HG02678 (cell line): ENCODE measurements at regions not wholly inside any gene's neighbourhood (a gene's known extent, or its start where the extent isn't known, plus 50 kb on each side); places are given as distances from the start of the nearest gene placed in this dataset.

ENCODE experiments used
- ATAC-seq: cut with Tn5 transposase; IDR thresholded peaks from one replicate; pipeline ENCODE4 v1.9.1; 2021; ENCODE audit warnings: mild to moderate bottlenecking, moderate library complexity; ENCODE audit not compliant: unreplicated experiment

DNA sequence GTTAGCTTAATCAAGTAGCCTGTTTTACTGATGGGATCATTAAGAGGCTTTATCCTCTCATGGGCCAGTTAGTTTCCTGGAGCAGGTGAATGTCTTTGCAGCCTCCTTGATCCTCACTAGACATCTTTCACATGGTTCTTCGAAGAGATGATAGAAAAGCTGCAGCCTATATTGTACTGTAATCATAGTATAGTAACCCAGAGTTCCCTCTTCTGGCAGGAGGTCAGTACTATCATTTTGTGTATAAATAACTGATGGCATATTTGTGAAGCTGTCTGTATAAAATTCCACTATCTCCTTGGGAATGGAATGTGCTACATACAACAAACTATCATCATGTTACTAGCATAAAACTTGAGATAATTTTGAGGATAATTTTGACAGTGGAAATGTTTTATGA is 123.8 kb upstream of the PRPS1L1 start:
- ATAC-seq = no peak

DNA sequence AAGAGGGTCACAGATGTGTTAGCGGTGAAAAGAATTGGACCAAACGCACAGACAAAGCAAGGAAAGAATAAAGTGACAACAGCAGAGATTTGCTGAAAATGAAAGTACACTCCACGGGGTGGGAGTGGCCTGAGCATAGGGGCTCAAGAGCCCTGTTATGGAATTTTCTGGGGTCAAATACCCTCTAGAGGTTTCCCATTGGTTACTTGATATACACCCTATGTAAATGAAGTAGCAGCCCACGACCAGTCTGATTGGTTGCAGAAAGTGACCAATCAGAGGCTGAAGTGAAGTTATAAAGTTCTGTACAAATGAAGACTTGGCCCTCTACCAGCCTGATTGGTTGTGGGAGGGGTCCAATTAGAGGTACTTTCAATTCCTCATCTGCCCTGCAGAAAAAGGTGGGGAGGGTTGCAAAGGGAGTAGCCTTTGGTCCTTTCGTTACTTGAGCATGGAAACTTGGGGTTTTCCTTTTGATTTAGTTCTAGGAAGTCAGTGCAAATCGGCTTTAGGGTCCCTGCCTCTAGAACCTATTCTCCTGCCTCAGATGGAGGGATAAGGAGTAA is 125.6 kb upstream of the PRPS1L1 start:
- ATAC-seq = no peak

DNA sequence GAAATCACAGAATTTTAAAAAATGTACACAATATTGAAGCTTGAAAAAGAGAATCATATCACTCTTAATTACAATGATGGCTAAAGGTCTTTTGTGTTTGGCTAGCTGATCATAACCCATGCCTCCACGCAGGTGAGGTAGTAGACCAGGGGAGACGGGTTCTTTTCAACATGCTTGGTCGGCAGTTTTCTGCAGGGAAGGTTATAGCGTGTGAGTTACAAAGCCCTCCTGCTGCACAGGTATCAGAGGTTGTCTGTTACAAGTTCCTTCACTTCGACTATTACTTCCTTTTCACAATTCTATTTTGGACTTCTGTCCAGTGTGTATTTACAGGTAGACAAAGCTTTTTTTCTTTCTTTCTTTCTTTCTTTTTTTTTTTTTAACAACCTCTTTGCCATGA is 127.1 kb upstream of the PRPS1L1 start:
- no peak for ATAC-seq

DNA sequence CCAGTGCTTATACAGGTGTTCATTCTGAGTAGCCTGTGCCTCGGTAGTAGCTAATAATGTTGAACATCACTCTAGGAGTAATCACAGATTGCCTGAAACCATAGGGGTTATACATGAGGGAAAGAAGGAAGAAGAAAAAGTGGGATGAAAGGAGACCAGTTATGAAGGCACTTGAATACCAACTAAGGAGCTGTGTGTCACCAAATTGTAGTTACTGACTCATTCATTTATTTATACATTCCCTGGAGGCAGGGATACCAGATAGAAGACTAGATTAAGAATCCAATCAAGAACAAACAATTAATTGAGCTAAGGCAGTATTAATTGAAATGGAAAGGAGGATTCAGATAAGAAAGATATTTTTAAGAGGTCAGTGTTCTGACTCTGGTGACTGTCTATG is 129.6 kb upstream of the PRPS1L1 start:
- no peak for ATAC-seq

DNA sequence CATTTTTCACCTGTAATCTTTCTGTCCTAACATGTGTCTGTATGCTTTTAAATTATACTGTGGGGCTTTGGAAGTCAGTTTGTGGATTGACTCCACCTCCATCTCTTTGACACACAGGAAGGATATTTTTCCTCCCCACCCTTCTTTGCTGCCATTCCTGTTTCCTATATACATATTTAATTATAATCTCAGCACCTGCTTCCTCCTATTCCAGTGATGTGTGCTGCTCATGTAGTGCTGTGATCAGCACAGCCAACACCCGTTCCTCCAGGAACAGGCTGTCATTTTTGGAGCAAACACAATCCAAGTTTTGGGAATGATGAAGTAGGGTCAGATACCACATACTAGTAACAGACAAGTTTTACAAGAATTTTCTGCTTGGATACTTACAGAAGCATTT is 135.0 kb upstream of the PRPS1L1 start:
- ATAC-seq = no peak

DNA sequence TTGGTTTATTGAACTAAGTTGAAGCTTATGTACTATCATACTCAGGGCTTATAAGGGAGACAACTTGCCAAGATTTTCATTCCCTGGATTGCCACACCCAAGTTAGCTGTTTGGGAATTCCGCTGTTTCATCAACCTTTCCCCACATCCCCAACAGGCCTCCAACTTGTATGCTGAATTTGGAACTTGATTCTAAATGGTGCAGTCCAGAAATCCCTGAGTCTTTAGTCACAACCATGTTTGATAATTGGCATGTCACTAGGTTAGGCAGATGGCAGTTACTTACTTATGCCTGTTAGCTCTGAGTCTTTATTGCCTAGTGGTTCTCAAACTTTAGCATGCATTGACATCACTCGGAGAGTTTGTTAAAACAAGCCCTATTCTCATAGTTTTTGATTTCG is 135.4 kb upstream of the PRPS1L1 start:
- no peak for ATAC-seq

DNA sequence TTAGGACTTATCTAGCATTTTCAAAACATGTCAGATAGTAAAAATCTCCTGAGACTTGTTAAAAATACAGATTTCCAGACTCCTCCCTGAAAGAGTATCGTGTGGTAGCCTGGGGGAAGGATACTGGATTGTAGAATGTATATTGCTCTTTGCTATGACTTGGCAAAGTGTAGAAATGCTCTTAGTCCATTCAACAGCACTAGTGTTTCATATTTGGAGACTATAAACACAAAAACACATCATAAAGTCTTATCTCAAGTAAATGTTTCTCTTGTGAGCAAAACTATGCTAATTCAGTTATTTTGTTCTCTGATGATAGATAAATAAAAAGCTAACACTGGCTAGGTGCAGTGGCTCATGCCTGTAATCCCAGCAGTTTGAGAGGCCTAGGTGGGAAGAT is 137.5 kb upstream of the PRPS1L1 start:
- ATAC-seq = no peak

DNA sequence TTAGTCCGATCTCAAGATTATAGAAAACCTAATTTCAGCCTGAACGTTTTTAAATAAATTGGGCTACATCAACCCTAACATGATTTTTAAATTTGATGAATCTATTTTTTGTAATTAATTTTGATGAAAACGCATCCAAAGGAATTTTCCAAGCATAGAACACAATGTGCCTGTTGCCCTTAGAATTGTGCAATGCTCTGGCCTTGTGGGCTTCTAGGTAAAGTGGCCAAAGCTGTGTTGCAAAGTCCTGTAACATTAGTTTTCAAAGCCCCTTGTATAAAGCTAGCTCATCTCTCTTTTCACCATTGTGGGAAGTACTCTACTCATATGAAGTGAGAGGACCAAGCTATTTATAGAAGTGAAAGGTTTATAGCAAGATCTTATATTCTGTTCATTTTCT is 138.4 kb upstream of the PRPS1L1 start:
- ATAC-seq = no peak

DNA sequence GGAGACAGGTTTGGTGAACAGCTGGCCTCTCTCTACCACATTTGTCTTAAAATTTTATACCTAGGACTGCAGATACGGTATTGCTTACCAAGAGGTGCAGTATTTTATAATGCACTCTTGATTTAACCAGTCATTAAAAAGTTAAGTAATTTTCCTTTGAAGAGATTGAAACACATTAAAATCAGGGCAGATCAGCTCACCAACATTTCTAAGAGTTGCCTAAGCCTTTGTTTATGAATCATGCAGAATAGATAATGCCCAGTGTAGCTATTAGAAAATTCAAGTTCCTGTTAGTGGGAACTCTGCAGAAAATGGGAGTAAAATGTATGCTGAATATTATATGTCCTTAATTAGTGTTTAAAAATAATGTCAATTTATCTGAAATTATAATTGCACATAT is 140.2 kb upstream of the PRPS1L1 start:
- ATAC-seq = no peak

DNA sequence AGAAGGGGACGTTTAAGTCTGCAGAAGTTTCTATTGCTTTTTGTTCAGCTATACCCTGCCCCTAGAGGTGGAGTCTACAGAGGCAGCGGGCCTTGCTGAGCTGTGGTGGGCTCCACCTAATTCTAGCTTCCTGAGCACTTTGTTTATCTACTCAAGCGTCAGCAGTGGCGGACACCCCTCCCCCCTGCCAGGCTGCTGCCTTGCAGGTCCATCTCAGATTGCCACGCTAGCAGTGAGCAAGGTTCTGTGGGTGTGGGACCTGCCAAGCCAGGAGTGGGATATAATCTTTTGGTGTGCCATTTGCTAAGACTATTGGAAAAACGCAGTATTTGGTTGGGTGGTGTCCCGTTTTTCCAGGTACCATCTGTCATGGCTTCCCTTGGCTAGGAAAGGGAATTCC is 147.3 kb upstream of the PRPS1L1 start:
- no peak for ATAC-seq

DNA sequence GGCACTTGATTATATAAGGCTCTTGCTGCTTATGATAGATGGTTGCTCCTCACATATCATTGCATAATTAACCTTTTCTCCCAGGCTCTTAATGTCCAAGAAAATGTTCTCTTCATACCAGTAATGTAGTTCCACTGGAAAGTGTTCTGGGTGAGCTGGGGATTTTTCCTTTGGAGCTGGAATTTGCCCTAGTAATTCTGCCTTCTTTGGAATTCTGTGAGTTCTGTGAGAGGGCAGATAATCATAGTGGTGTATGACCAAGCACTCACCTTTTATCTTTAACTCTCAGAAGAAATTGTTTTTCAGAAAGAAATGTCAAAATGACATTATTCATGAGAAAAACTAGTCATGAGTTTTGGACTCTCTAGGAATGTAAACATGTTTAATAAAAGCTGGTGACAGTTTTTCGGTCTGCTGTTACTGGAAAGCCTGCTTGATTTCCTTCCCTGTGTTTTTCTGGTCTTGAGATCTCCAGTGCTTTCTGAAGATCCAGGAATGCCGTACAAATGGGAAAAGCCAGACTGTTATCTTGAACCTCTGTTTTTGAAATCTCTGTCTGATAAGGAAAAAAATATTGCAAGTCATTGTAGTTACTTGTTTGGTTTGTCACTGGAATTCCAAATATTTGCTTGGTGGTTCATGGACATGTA is 148.3 kb upstream of the PRPS1L1 start:
- ATAC-seq = no peak

DNA sequence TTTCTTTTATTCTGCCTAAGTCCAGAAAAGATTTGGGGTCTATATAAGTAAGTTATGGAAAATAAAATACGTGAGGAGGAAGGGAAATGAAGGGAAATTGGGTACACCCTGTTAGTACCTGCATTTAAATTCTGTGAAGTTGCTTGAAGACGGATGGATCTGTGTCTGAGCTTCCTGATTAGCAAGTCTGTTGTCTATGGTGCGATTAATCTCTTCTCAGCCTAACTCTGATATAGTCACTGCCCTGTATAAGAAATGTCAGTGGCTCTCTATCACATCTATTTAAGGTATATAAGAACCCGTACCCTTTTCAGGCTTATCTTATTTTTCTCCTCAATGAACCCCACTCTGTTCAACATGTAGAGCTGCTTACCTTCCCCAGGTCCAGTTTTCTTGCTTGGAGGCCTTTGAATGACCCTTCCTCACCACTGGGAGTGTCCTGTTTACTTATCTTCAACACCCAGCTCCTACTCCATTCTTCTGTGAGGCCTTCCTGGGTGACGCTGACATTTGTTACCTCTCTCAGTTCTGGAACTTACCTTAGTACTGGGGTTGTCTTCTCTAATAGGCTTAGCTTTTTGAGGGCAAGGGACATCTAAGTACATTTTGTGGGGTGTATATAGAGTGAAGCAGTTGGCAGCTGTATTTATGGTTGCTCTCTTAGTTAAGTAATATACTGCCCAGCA is 149.6 kb upstream of the PRPS1L1 start:
- ATAC-seq = no peak

DNA sequence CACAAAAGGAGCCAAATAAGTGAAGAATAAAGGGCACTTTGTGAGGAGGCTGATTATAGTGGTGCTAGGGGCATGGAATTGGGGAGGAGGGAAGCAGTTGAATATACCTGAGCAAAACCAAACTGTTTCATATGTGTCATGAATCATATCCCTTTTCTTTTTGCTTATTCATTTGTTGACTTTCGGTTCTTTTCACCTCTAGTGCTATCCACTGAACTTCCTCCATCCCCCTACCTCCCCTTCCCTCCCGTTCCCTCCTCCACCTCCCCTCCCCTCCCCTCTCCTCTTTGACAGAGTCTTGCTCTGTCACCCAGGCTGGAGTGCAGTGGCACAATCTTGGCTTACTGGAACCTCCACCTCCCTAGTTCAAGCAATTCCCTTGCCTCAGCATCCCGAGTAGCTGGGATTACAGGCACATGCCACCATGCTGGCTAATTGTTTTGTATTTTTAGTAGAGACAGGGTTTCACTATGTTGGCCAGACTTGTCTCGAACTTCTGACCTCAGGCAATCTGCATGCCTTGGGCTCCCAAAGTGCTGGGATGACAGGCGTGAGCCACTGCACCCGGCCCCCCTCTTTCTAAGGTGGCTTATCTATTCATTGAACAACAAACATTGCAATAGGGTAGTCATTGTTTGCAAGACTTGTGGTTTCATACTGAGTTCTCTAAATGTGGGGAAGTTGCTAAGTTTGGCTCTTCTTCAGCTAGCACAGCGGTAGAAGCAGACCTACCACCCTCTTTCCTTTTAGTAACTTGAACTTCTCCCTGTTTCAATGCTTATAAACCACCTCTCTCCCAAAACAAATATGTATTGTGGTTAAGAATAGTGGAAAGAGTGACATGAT is 150.4 kb upstream of the PRPS1L1 start:
- ATAC-seq = peak; percentile 83

DNA sequence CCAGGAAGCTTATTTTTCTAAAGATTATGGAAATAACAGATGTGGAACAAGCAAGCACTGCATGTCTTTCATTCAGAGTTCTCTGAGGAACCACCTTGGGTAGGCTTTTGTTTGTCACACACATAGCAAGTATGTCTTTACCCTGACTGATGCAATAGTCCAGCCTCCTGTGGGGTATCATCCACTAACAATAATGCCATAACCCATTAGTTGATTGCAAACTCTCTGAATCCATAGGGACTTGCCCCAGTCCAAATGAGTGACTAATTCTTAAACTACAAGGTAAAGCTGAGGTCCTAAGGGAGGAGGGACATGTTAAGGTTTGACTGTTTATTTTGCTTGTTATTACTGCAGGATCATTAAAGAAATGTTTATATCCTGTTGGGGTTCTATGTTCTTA is 151.4 kb upstream of the PRPS1L1 start:
- no peak for ATAC-seq

DNA sequence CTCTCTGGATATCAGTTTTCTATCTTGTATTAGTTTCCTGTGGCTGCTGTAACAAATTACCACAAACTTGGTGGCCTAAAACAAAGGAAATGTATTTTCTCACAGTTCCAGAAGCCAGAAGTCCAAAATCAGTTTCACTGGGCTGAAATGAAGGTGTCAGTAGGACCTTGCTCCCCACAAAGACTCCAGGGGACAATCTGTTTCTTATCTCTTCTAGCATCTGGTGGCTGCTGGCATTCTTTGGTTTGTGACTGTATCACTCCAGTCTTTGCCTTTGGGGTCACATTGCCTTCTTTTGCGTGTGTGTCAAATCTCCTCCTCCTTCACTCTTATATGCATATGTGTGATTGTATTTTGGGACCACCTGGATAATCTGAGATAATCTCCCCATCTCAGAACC is 153.0 kb upstream of the PRPS1L1 start:
- no peak for ATAC-seq

DNA sequence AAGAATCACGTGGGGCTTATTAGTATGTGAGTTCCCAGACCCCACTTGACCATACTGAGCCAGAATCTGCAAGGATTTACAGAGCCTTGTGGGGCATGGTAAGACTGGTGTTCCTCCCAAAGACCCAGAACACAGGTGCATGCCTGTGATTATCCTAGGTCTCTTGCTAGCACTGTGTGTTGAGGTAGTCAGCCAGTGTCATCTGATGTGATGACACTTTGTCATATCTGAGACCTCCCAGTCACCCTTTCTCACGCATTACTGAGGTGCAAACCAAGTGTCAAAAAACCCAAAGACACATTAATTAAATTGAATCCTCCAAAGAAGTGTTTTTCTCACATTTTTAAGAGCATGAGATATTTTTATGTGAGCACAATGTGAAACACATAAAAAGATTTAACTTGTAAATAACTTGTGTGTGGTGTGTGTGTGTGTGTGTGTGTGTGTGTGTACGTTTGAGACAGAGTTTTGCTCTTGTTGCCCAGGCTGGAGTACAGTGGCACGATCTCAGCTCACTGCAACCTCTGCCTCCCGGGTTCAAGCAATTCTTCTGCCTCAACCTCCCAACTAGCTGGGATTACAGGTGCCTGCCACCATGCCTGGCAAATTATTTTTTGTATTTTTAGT is 162.0 kb upstream of the PRPS1L1 start:
- no peak for ATAC-seq

DNA sequence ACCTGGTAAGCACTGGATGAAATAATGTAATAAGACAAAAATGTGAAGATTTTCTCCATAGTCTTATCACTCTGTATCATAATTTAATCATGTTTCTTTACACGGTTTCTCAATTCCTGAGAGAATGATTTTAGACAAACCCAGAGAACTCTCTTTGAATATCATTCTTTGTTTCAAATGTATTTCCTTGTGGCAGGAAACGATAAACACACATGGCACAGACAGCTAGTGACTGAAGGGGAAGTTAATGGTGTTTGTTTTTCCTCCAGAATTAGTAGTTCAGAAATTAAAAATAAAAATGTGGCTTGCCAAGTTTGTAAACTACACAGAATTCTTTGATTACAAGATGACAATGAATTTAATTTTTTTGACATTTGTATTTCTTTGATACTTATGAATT is 163.7 kb upstream of the PRPS1L1 start:
- no peak for ATAC-seq

DNA sequence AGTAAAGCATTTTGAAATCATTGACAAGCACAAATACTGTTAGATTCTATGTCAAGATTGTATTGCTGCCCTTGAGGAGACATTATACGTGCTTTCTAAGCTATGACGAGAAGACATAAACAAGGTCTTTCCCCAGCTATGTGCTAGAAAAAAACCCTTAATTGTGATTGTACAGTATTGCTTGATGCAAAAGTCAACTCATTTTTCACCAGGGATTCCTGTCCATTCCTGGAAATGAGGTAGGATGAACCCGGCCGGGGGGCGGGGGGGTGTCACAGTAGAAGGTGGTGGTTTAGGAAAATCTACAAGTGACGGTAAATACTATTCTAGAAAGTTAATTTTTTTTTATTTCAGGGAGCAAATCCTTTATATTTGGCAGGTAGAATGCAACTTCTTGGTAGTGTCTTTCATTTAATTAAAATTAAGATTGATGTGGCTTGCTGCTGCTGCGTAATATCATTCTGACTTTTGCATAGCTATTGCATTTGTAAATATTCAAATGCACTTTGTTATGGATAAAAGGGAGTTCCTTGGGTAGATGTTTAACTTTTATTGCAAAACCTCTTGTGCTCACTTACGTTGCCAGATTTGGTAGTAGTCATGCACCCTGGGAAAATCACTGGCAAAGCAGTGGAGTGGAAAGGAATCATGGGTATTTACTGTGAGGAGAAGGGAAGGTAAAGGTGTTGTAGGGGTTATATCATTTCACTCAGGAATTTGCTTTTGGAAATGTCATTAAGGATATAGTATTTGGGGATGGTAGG is 164.4 kb upstream of the PRPS1L1 start:
- ATAC-seq = no peak

DNA sequence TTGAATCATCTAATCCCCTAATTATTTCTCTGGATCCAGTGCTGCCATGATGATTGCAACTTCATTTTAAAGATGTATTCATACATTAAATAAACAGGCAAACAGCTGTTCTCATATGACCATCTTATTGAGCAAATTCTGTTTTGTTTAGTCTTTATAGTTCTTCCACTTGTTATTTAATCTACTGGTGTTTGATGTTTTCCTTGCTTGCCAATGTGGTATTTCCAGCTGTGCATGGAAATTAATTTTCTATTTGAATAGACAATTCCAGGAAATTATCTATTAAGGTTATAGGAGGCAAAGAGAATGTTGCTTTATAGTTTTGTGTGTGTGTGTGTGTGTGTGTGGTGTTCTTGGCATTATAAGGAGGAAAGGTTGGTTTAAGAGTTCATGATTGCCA is 167.0 kb upstream of the PRPS1L1 start:
- ATAC-seq = no peak

DNA sequence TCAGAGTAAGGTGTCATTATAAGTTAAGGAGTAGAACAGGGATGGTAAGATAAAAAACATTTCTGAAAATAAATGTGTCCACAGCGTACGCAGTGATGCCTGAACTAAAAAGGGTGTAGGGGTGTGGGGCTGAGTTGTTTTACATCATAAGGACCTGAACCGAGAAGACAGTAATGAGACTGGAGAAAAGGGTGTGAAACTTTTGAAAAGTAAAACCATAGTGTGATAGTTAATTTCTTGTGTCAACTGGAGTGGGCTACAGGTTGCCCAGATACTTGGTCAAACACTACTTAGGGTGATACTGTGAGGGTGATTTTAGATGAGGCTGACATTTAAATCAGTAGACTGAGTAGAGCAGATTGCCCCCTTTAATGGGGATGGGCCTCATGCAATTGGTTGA is 169.0 kb upstream of the PRPS1L1 start:
- no peak for ATAC-seq

DNA sequence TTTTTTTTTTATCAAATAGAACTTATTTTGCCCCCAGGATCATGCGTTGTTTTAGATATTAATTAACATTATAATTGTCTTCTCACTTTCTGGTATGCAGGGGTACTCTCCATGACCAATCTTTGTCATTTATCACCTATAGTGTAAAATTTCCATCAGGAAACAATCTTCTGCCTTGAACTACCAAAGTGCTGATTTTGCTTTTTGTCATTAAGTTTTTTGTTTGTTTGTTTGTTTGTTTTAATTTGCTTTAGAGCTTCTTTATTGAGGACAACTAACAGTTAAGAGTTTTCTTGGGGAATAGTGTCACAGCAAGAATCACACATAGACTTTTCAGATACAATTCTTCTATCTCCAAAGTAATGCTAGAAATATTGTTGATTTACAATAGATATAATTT is 171.2 kb upstream of the PRPS1L1 start:
- ATAC-seq = no peak
